ENCODE measurements at regions not wholly inside any gene's neighbourhood (a gene's known extent, or its start where the extent isn't known, plus 50 kb on each side); places are given as distances from the start of the nearest gene placed in this dataset.

DNA sequence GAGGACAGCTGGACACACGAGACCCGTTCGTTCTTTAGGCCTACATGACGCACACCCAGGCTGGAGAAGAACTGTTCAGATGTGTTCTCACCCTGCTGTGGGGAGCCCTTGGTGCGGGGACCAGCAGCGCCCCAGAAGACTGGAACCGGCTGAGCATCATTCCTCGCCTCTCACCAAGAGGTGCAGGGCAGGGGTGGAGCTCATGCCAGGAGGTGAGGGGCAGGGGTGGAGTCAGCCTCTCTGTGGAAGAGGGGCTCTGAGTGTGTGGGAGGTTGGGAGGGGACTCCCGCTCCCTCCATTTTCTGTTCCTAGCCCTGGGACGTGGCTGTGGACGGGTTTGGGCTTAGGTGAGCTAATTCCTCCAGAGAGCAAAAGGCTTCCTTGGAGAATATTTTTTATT, 66.0 kb upstream of the SHH start:
- no peak for TF ChIP-seq YY1 (IDR thresholded peaks at IDR 0.05; ENCODE audit: low read depth)
- no peak for TF ChIP-seq ZBTB7A (IDR thresholded peaks at IDR 0.05; ENCODE audit: low read depth)
- TF ChIP-seq, protein P1, sequence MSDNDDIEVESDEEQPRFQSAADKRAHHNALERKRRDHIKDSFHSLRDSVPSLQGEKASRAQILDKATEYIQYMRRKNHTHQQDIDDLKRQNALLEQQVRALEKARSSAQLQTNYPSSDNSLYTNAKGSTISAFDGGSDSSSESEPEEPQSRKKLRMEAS (IDR thresholded peaks at IDR 0.05): no peak
- no peak for TF ChIP-seq CREB1 (IDR thresholded peaks at IDR 0.05; ENCODE audit: low read depth)
- TF ChIP-seq, protein P2, sequence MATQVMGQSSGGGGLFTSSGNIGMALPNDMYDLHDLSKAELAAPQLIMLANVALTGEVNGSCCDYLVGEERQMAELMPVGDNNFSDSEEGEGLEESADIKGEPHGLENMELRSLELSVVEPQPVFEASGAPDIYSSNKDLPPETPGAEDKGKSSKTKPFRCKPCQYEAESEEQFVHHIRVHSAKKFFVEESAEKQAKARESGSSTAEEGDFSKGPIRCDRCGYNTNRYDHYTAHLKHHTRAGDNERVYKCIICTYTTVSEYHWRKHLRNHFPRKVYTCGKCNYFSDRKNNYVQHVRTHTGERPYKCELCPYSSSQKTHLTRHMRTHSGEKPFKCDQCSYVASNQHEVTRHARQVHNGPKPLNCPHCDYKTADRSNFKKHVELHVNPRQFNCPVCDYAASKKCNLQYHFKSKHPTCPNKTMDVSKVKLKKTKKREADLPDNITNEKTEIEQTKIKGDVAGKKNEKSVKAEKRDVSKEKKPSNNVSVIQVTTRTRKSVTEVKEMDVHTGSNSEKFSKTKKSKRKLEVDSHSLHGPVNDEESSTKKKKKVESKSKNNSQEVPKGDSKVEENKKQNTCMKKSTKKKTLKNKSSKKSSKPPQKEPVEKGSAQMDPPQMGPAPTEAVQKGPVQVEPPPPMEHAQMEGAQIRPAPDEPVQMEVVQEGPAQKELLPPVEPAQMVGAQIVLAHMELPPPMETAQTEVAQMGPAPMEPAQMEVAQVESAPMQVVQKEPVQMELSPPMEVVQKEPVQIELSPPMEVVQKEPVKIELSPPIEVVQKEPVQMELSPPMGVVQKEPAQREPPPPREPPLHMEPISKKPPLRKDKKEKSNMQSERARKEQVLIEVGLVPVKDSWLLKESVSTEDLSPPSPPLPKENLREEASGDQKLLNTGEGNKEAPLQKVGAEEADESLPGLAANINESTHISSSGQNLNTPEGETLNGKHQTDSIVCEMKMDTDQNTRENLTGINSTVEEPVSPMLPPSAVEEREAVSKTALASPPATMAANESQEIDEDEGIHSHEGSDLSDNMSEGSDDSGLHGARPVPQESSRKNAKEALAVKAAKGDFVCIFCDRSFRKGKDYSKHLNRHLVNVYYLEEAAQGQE (IDR thresholded peaks at IDR 0.05; ENCODE audit: low read depth): no peak
- TF ChIP-seq TAF1 (IDR thresholded peaks at IDR 0.05; ENCODE audit: low read depth): no peak
- no peak for TF ChIP-seq TCF12 (IDR thresholded peaks at IDR 0.05; ENCODE audit: low read depth)
- no peak for TF ChIP-seq TEAD4 (IDR thresholded peaks at IDR 0.05)
- TF ChIP-seq EP300 (IDR thresholded peaks at IDR 0.05; ENCODE audit: borderline replicate concordance): no peak
- TF ChIP-seq EGR1 (IDR thresholded peaks at IDR 0.05): no peak
- TF ChIP-seq NFIC (IDR thresholded peaks at IDR 0.05): no peak
- TF ChIP-seq FOXM1 (IDR thresholded peaks at IDR 0.05; ENCODE audit: borderline replicate concordance, low read depth): no peak
- no peak for TF ChIP-seq RAD21 (IDR thresholded peaks at IDR 0.05; ENCODE audit: low read depth)
- TF ChIP-seq, protein P3, sequence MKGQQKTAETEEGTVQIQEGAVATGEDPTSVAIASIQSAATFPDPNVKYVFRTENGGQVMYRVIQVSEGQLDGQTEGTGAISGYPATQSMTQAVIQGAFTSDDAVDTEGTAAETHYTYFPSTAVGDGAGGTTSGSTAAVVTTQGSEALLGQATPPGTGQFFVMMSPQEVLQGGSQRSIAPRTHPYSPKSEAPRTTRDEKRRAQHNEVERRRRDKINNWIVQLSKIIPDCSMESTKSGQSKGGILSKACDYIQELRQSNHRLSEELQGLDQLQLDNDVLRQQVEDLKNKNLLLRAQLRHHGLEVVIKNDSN (IDR thresholded peaks at IDR 0.05): no peak
- no peak for TF ChIP-seq CEBPB (IDR thresholded peaks at IDR 0.05)

DNA sequence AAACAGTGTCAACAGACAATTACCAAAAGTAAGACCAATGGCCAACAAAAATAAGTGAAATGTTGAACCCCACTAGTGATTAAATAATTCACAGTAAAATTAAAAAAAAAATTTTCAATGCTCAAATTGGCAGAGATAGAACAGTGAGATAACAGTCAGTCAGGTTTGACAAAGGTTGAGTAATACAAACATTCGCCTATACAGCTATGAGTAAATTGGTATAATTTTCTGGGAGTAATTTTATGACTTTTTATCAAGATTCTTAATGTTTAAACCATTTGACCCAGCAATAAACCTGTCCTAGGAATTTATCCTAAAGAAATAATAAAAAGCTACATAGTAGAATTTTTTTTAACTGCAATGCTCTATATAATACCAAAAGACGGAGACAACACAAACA, 64.9 kb upstream of the SHH start:
- TF ChIP-seq RAD21 (IDR thresholded peaks at IDR 0.05; ENCODE audit: low read depth): no peak

DNA sequence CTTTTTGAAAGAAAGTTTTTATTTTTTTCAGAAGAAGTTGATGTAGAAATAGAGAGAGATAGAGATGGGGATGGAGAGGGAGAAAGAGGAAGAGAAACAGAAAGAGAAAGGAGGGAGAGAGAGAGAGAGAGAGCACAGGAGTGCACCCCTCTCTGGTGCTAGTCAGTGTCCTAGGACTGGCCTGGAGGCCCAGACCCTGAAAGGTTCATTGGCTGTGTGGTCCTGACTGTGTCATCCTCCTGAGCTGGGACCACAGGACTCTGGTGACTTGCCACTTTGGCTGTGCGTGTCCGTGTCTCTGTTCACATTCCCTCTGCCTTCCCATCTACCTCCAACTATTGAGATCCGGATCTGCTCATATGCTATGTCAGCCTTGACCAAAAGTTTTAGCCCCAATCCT, 62.1 kb upstream of the SHH start:
- no peak for TF ChIP-seq FOXM1 (IDR thresholded peaks at IDR 0.05; ENCODE audit: borderline replicate concordance, low read depth)
- no peak for TF ChIP-seq EP300 (IDR thresholded peaks at IDR 0.05; ENCODE audit: borderline replicate concordance)
- TF ChIP-seq, protein P3 (IDR thresholded peaks at IDR 0.05): no peak

DNA sequence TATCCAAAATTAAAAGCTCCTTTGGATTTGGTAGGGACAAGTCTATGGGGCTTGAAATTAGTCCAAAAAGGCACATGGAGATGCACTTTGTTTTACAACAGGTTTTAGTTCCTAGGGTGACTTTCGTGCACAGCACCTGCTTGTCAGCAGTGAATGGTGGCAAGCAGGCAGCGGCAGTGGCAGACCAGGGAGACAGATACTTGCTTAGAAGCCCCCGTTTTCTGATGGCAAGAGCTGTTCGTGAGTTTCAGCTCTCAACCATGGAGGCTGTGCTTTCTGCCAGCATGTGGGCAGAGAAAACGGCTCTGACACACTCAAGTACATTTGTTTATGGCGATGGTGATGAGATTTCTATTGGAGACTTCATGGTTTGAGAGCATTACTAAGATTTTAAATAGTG, 61.7 kb upstream of the SHH start:
- no peak for TF ChIP-seq TAF1 (IDR thresholded peaks at IDR 0.05; ENCODE audit: low read depth)
- TF ChIP-seq NFIC (IDR thresholded peaks at IDR 0.05): no peak
- TF ChIP-seq EGR1 (IDR thresholded peaks at IDR 0.05): no peak
- TF ChIP-seq CEBPB (IDR thresholded peaks at IDR 0.05): no peak
- no peak for TF ChIP-seq FOXM1 (IDR thresholded peaks at IDR 0.05; ENCODE audit: borderline replicate concordance, low read depth)
- no peak for TF ChIP-seq TCF12 (IDR thresholded peaks at IDR 0.05; ENCODE audit: low read depth)
- TF ChIP-seq, protein P3 (IDR thresholded peaks at IDR 0.05): no peak
- no peak for TF ChIP-seq ZBTB7A (IDR thresholded peaks at IDR 0.05; ENCODE audit: low read depth)
- TF ChIP-seq, protein P1 (IDR thresholded peaks at IDR 0.05): no peak
- TF ChIP-seq, protein P2 (IDR thresholded peaks at IDR 0.05; ENCODE audit: low read depth): no peak
- TF ChIP-seq TEAD4 (IDR thresholded peaks at IDR 0.05): no peak
- TF ChIP-seq YY1 (IDR thresholded peaks at IDR 0.05; ENCODE audit: low read depth): no peak
- no peak for TF ChIP-seq EP300 (IDR thresholded peaks at IDR 0.05; ENCODE audit: borderline replicate concordance)
- no peak for TF ChIP-seq CREB1 (IDR thresholded peaks at IDR 0.05; ENCODE audit: low read depth)
- no peak for TF ChIP-seq RAD21 (IDR thresholded peaks at IDR 0.05; ENCODE audit: low read depth)

DNA sequence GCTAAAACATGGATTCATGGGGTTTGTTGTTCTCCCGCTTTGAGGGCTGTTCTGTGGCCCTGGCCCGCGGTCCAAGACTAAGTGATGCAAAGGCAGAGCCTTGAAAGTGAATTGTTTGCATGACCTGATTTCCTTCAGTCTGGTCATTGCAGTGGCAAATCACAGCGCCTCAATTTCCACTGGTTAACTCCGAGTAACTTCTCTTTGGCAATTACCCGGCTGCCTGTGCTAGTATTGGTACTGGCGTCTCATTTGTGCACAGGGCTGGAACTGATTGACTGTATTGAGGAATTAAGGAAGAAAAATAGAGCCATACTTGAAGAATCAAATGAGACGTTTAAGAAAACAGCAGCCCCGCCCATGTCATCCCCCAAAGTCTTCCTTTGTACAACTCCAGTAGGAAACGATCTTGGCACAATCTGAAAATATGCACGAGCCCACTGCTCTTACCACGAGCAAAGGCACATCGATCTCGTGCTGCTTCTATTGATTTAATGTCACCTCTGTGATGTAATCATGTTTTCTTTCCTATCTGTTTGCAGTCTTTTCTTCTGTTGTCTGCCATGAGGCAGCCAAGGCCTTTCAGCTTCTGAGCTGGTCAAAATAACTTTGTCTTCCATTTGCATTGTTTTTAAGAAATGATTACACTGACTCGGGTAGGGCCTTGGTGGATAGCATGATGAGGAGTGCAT, 60.6 kb upstream of the SHH start:
- TF ChIP-seq, protein P1 (IDR thresholded peaks at IDR 0.05): no peak
- TF ChIP-seq RAD21 (IDR thresholded peaks at IDR 0.05; ENCODE audit: low read depth) (no peak), CREB1 (IDR thresholded peaks at IDR 0.05; ENCODE audit: low read depth) (no peak), EP300 (IDR thresholded peaks at IDR 0.05; ENCODE audit: borderline replicate concordance) (no peak), NFIC (IDR thresholded peaks at IDR 0.05) (no peak), TCF12 (IDR thresholded peaks at IDR 0.05; ENCODE audit: low read depth) (no peak), EGR1 (IDR thresholded peaks at IDR 0.05) (no peak), FOXM1 (IDR thresholded peaks at IDR 0.05; ENCODE audit: borderline replicate concordance, low read depth) (no peak), ZBTB7A (IDR thresholded peaks at IDR 0.05; ENCODE audit: low read depth) (no peak)
- TF ChIP-seq, protein P3 (IDR thresholded peaks at IDR 0.05): no peak
- TF ChIP-seq, protein P2 (IDR thresholded peaks at IDR 0.05; ENCODE audit: low read depth): no peak

All from Ishikawa (cell line).